Hepatocyte (in vitro differentiated cells): ENCODE measurements at regions not wholly inside any gene's neighbourhood (a gene's known extent, or its start where the extent isn't known, plus 50 kb on each side); places are given as distances from the start of the nearest gene placed in this dataset.

Experiments
- EZH2 ChIP-seq: fragments of 200-600 bp; sonication (generic); IDR thresholded peaks from 2 replicates; pipeline ENCODE4 v1.6.1; 2016; ENCODE audit warnings: antibody characterized with exemption, mild to moderate bottlenecking, borderline replicate concordance
- TF ChIP-seq, protein P1 (sequence below): fragments of 200-600 bp; sonication (generic); IDR thresholded peaks from 2 replicates; pipeline ENCODE4 v1.5.1; 2016; ENCODE audit warnings: antibody characterized with exemption, mild to moderate bottlenecking; ENCODE audit not compliant: poor library complexity

GRCh38 chr21:32108566-32108965 is 170.3 kb downstream of the MIS18A start:
- TF ChIP-seq, protein P1, sequence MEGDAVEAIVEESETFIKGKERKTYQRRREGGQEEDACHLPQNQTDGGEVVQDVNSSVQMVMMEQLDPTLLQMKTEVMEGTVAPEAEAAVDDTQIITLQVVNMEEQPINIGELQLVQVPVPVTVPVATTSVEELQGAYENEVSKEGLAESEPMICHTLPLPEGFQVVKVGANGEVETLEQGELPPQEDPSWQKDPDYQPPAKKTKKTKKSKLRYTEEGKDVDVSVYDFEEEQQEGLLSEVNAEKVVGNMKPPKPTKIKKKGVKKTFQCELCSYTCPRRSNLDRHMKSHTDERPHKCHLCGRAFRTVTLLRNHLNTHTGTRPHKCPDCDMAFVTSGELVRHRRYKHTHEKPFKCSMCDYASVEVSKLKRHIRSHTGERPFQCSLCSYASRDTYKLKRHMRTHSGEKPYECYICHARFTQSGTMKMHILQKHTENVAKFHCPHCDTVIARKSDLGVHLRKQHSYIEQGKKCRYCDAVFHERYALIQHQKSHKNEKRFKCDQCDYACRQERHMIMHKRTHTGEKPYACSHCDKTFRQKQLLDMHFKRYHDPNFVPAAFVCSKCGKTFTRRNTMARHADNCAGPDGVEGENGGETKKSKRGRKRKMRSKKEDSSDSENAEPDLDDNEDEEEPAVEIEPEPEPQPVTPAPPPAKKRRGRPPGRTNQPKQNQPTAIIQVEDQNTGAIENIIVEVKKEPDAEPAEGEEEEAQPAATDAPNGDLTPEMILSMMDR: no peak
- TF ChIP-seq EZH2: no peak
